Peyer's patch (tissue), 4 donors: ENCODE measurements at regions not wholly inside any gene's neighbourhood (a gene's known extent, or its start where the extent isn't known, plus 50 kb on each side); places are given as distances from the start of the nearest gene placed in this dataset.

ENCODE experiments used
- DNase-seq, 3 donors: peaks; one replicate each; pipeline ENCODE4 v3.0.0-alpha.2; 2017 to 2019
- H3K27ac ChIP-seq, 4 donors: fragments of 200-600 bp; sonication (generic); one replicate each; pipeline ENCODE4 v1.5.1; 2016 to 2019
- H3K27me3 ChIP-seq, 2 donors: fragments of 200-600 bp; sonication (generic); one replicate each; pipeline ENCODE4 v1.5.1; 2019
- H3K36me3 ChIP-seq, 3 donors: fragments of 200-600 bp; sonication (generic); one replicate each; pipeline ENCODE4 v1.5.1; 2016 to 2019
- H3K4me1 ChIP-seq, 4 donors: fragments of 200-600 bp; sonication (generic); one replicate each; pipeline ENCODE4 v1.5.1; 2016 to 2019
- H3K4me3 ChIP-seq, 4 donors: fragments of 200-600 bp; sonication (generic); 1 replicate in 3 of 4; 2 replicates in 1 of 4; pipeline ENCODE4 v1.5.1; 2016 to 2019; ENCODE audit warnings: mild to moderate bottlenecking in 1 of 4
- H3K9me3 ChIP-seq, 4 donors: fragments of 200-600 bp; sonication (generic); one replicate each; pipeline ENCODE4 v1.5.1; 2016 to 2019; ENCODE audit warnings: mild to moderate bottlenecking in 1 of 4
- POLR2A ChIP-seq, 2 donors: fragments of 450-650 bp; IDR thresholded peaks; one replicate each; pipeline ENCODE4 v1.5.1; 2017; ENCODE audit warnings: antibody characterized with exemption in 2 of 2, mild to moderate bottlenecking in 2 of 2, moderate library complexity in 2 of 2
- TF ChIP-seq, protein P1 (sequence below), 6 experiments: fragments of 450-650 bp in 4 of 6; fragments of 200-600 bp in 2 of 6; sonication (generic) in 1 of 6; IDR thresholded peaks; one replicate each; pipeline ENCODE4 v1.5.1; 2017 to 2019; ENCODE audit warnings: antibody characterized with exemption in 6 of 6, mild to moderate bottlenecking in 3 of 6, moderate library complexity in 1 of 6

- DNase-seq: no peak
- no peaks in the 10 kb centered on the region for H3K36me3 ChIP-seq
- TF ChIP-seq, protein P1, sequence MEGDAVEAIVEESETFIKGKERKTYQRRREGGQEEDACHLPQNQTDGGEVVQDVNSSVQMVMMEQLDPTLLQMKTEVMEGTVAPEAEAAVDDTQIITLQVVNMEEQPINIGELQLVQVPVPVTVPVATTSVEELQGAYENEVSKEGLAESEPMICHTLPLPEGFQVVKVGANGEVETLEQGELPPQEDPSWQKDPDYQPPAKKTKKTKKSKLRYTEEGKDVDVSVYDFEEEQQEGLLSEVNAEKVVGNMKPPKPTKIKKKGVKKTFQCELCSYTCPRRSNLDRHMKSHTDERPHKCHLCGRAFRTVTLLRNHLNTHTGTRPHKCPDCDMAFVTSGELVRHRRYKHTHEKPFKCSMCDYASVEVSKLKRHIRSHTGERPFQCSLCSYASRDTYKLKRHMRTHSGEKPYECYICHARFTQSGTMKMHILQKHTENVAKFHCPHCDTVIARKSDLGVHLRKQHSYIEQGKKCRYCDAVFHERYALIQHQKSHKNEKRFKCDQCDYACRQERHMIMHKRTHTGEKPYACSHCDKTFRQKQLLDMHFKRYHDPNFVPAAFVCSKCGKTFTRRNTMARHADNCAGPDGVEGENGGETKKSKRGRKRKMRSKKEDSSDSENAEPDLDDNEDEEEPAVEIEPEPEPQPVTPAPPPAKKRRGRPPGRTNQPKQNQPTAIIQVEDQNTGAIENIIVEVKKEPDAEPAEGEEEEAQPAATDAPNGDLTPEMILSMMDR (IDR thresholded peaks at IDR 0.05): no peak
- no peak for TF ChIP-seq POLR2A (IDR thresholded peaks at IDR 0.05)
- H3K27ac ChIP-seq: no peak overlapping the region
- no peaks in the 10 kb centered on the region for H3K9me3 ChIP-seq
- H3K4me3 ChIP-seq: no peak overlapping the region
- H3K4me1 ChIP-seq: no peaks in the 10 kb centered on the region
- H3K27me3 ChIP-seq: no peaks in the 10 kb centered on the region
These were observed 151.9 kb upstream of the ZNF184 start for GRCh38 chr6:27624694-27625262.

DNA sequence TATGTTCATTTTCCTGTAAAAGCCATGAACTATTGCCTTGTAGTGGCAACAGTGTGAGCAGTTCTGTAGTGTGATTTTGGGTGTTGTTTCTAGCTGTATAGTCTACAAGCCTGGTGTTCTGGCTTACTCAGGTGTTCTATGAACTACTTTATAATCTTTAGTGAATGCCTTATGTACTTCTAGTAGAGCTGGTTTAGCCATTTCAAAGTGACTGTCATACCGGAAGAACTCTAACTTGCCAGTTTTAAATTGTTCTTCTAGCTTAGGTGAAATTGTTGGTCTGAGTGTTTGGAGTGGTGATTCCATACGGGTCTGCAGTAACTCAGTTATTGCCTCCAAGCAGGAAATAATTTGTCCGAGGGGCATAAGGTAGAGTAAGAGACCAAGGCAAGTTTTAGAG is 150.2 kb upstream of the ZNF184 start:
- Histone ChIP-seq H3K36me3 (no peaks in the 10 kb centered on the region), H3K27me3 (no peaks in the 10 kb centered on the region), H3K4me1 (peaks cover 0 to under 1% (median 0%) of the 10 kb centered on the region in 4 donors), H3K27ac (no peak overlapping the region), H3K9me3 (no peaks in the 10 kb centered on the region), H3K4me3 (no peak overlapping the region)
- DNase-seq: no peak
- TF ChIP-seq, protein P1 (IDR thresholded peaks at IDR 0.05): no peak
- TF ChIP-seq POLR2A (IDR thresholded peaks at IDR 0.05): no peak

GRCh38 chr6:27619436-27619835 is 146.5 kb upstream of the ZNF184 start:
- Histone ChIP-seq H3K9me3 (no peaks in the 10 kb centered on the region), H3K27me3 (no peaks in the 10 kb centered on the region), H3K4me3 (no peak overlapping the region), H3K4me1 (peaks cover 0 to 11% (median 0%) of the 10 kb centered on the region in 4 donors), H3K36me3 (no peaks in the 10 kb centered on the region), H3K27ac (no peak overlapping the region)
- DNase-seq: no peak
- TF ChIP-seq POLR2A (IDR thresholded peaks at IDR 0.05): no peak
- TF ChIP-seq, protein P1 (IDR thresholded peaks at IDR 0.05): no peak

- Histone ChIP-seq H3K27me3 (no peaks in the 10 kb centered on the region), H3K4me3 (peak overlapping the region in 2 of 4 donors; percentile 0 to 35), H3K4me1 (peaks cover 0 to 11% (median 0%) of the 10 kb centered on the region in 4 donors), H3K9me3 (no peaks in the 10 kb centered on the region), H3K27ac (no peak overlapping the region), H3K36me3 (no peaks in the 10 kb centered on the region)
- TF ChIP-seq, protein P1 (IDR thresholded peaks at IDR 0.05): no peak
- TF ChIP-seq POLR2A (IDR thresholded peaks at IDR 0.05): no peak
- DNase-seq: no peak
These were observed 145.1 kb upstream of the ZNF184 start for GRCh38 chr6:27617700-27618689.

DNA sequence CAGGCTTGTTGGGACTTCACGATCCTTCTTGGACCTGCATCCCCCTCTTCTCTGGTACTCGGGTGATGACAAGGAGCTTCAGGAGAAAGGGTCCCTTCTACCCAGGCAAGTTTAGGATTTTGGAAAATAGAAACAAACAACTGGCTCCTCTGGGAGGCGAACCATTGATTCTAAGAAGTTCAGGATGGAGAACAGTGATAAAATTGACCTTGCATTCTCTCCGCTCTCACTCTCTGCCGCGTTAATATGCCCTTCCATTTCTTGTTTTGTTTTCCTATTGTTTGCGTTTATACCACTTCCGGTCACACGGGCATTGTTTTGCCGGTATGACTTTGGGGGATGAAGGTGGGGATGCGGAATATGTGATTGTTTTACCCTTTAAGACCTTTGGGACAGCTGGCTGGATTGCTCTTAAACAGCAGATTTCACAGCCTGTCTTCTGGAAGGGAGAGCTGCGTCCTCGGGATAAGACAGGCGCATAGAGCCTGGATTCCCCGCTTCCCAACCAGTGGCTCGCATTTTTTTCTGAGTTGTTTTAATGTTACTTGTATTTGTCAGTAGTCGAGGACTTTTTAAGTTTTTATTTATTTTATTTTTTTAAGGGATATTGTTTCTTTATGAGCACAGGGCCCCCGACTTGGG is 144.3 kb upstream of the ZNF184 start:
- H3K27me3 ChIP-seq: no peaks in the 10 kb centered on the region
- H3K4me3 ChIP-seq: peak overlapping the region in 3 of 4 donors; percentile 0 to 35 (median 31)
- no peak for DNase-seq
- no peaks in the 10 kb centered on the region for H3K36me3 ChIP-seq
- TF ChIP-seq, protein P1 (IDR thresholded peaks at IDR 0.05): no peak
- no peak for TF ChIP-seq POLR2A (IDR thresholded peaks at IDR 0.05)
- H3K4me1 ChIP-seq: peaks cover 0 to 11% (median 0%) of the 10 kb centered on the region in 4 donors
- no peak overlapping the region for H3K27ac ChIP-seq
- no peaks in the 10 kb centered on the region for H3K9me3 ChIP-seq
